WI38 (cell line): ENCODE measurements at regions not wholly inside any gene's neighbourhood (a gene's known extent, or its start where the extent isn't known, plus 50 kb on each side); places are given as distances from the start of the nearest gene placed in this dataset.

Experiments used
- H3K4me3 ChIP-seq: 2 replicates; pipeline ENCODE4 v1.5.1; 2011; ENCODE audit warnings: low read depth, mild to moderate bottlenecking, control low read depth, low read length
- TF ChIP-seq, protein P1 (sequence below): IDR thresholded peaks from 2 replicates; pipeline ENCODE4 v1.5.1; 2012; ENCODE audit warnings: low read depth, mild to moderate bottlenecking, control low read depth, low read length

DNA sequence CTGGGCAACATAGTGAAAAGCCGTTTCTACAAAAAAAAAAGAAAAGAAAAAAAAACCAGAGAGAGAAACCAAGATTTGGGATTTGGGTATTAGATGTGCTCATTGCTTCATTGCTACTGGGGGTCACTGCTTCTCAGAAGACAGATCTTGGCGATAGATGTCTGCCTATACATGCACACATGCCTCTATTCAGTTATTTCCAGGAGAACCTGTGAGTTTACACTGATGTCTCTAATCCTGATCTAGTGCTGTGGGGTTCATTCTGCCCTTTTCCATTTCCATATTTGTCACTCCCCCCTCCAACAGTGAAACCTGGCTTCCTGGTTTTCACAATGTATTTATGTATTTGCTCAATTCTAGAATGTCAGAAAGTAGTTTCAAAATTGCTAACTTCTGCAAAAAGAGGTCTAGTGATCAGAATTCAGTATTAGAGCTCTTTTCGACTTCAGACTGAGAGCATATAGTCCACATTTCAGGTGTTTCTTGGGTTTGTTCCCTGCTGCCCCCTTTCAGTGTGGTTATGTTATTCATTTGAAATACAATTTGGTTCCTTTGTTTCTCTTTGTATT, 111.0 kb downstream of the SLC25A47 start:
- TF ChIP-seq, protein P1, sequence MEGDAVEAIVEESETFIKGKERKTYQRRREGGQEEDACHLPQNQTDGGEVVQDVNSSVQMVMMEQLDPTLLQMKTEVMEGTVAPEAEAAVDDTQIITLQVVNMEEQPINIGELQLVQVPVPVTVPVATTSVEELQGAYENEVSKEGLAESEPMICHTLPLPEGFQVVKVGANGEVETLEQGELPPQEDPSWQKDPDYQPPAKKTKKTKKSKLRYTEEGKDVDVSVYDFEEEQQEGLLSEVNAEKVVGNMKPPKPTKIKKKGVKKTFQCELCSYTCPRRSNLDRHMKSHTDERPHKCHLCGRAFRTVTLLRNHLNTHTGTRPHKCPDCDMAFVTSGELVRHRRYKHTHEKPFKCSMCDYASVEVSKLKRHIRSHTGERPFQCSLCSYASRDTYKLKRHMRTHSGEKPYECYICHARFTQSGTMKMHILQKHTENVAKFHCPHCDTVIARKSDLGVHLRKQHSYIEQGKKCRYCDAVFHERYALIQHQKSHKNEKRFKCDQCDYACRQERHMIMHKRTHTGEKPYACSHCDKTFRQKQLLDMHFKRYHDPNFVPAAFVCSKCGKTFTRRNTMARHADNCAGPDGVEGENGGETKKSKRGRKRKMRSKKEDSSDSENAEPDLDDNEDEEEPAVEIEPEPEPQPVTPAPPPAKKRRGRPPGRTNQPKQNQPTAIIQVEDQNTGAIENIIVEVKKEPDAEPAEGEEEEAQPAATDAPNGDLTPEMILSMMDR = no peak
- H3K4me3 ChIP-seq = no peak overlapping the region

DNA sequence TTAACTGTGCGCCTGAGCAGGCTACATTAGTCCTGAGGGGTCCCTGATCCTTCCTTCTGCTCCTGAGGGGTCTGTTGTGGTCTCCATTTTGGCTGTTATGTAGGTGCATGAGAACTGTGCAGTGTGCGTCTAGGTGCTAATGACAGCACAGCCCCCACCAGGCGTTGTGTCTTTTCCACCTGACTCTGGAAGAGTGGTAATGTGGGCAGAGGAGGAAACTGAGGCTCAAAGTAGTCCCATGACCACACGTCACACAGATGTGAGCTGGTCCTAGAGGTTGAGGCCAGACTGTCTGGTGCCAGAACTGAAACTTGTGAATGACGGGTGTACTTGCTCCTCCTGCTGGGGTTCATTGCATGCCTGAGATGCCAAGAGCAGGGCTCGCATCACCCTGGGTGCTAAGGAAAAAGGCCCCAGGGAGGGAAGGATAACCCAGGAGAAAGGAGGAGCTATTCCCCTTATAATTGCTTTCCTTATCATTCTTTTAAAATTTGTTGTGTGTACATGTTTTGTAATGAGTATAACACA, 111.8 kb downstream of the SLC25A47 start:
- TF ChIP-seq, protein P1 = no peak
- H3K4me3 ChIP-seq = no peak overlapping the region

DNA sequence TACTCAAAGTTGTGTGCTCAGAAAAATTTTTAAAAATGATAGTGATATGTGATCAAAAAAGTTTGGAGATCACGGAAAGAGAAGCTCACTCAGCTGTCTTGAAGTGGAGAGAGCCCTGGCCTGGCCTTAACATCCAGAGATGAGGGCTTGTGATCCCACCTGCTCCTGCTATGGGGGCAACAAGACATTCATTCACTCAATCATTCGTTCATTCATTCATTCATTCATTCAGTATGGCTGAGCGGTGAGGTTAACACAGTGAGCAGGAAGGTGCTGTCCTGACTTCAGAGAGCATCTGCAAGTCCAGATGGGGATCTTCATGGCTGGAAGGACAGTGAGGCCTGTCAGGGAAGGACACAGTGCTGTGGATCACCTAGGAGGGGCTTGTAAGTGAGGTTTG, 112.3 kb downstream of the SLC25A47 start:
- TF ChIP-seq, protein P1 = no peak
- H3K4me3 ChIP-seq = no peak overlapping the region

GRCh38 chr14:100436745-100437406, 113.7 kb downstream of the SLC25A47 start:
- H3K4me3 ChIP-seq = no peak overlapping the region
- TF ChIP-seq, protein P1 = no peak

- TF ChIP-seq, protein P1 = no peak
- no peak overlapping the region for H3K4me3 ChIP-seq
These were observed 115.1 kb downstream of the SLC25A47 start for GRCh38 chr14:100438271-100438670.

DNA sequence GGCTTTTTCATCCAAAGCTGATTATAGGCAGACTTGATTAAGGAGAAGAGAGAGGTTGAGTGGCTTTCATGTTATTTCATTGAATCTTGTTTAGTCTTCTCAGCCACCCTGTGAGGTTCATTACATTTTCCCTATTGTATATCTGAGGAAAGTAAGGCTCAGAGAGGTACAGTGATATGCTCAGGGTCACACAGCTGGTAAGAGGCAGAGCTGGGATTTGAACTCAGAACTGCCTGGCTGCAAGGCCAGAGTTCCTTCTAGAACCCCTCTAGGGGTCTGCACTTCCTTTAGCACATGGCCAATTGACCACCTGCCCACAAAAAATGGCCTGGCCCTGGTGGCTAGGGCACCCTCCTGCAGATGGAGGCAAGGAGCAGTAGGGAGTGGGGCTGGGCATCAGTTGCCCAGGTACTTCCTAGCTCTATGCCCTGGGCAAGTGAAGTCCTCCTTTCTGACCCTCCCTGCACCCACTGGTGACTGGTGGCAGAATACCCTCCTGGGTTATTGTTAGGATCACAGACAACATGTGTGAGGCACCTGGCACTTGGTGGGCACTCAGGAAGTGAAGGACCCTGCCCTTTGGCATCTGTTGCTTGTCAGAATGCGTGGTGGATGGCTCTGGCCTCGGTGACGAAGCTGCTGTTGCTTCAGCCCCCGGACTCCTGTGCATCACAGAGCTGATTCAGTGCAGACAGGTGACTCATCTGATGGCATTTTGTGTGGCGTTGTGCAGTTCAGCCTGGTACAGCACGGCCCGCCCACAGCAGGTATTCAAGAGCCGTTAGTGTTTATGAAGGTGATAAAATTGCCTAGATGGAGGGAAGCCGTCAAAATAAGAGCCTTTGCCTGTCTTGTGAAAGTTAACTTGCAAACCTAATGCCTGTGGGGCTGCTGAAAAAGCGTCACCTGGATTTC, 115.8 kb downstream of the SLC25A47 start:
- TF ChIP-seq, protein P1 = no peak
- H3K4me3 ChIP-seq = no peak overlapping the region

- TF ChIP-seq, protein P1 = no peak
- H3K4me3 ChIP-seq = no peak overlapping the region
These were observed 116.6 kb downstream of the SLC25A47 start for GRCh38 chr14:100439781-100440180.
